HG02588 (cell line): ENCODE measurements at regions not wholly inside any gene's neighbourhood (a gene's known extent, or its start where the extent isn't known, plus 50 kb on each side); places are given as distances from the start of the nearest gene placed in this dataset.
"Not testable (repeated sequence)": the region's sequence is repeated elsewhere in the genome, so short reads cannot be mapped to it uniquely, and the experiment has no call there.

ENCODE experiments used
- ATAC-seq: cut with Tn5 transposase; IDR thresholded peaks from one replicate; pipeline ENCODE4 v1.9.1; 2021; ENCODE audit warnings: mild to moderate bottlenecking, moderate library complexity; ENCODE audit not compliant: unreplicated experiment

- ATAC-seq: no peak
Measured at GRCh38 chr10:17538941-17539340, 78.2 kb downstream of the HACD1 start.

GRCh38 chr10:17537281-17537680 is 79.9 kb downstream of the HACD1 start:
- no peak for ATAC-seq

- no peak for ATAC-seq
Measured at GRCh38 chr10:17536221-17536620, 81.0 kb downstream of the HACD1 start.

GRCh38 chr10:17533731-17534130 is 79.3 kb upstream of the ST8SIA6 start:
- ATAC-seq: no peak

- no peak for ATAC-seq
Measured at GRCh38 chr10:17528306-17528862, 74.0 kb upstream of the ST8SIA6 start.

GRCh38 chr10:17527514-17528146 is 73.2 kb upstream of the ST8SIA6 start:
- no peak for ATAC-seq

GRCh38 chr10:17526571-17526970 is 72.2 kb upstream of the ST8SIA6 start:
- not testable (repeated sequence) for ATAC-seq

- no peak for ATAC-seq
Measured at GRCh38 chr10:17523917-17524316, 69.5 kb upstream of the ST8SIA6 start.

- no peak for ATAC-seq
Measured at GRCh38 chr10:17523246-17523753, 68.9 kb upstream of the ST8SIA6 start.

- not testable (repeated sequence) for ATAC-seq
Measured at GRCh38 chr10:17522269-17522668, 67.9 kb upstream of the ST8SIA6 start.

GRCh38 chr10:17519457-17519856 is 65.1 kb upstream of the ST8SIA6 start:
- no peak for ATAC-seq

- ATAC-seq: no peak
Measured at GRCh38 chr10:17518338-17518737, 63.9 kb upstream of the ST8SIA6 start.

GRCh38 chr10:17516376-17516775 is 62.0 kb upstream of the ST8SIA6 start:
- ATAC-seq: no peak

GRCh38 chr10:17512341-17513001 is 58.1 kb upstream of the ST8SIA6 start:
- ATAC-seq: no peak

GRCh38 chr10:17510242-17510908 is 56.0 kb upstream of the ST8SIA6 start:
- peak; percentile 66 for ATAC-seq

GRCh38 chr10:17507538-17507937 is 53.1 kb upstream of the ST8SIA6 start:
- no peak for ATAC-seq

GRCh38 chr10:17506856-17507471 is 52.6 kb upstream of the ST8SIA6 start:
- no peak for ATAC-seq

- ATAC-seq: no peak
Measured at GRCh38 chr10:17506390-17506789, 52.0 kb upstream of the ST8SIA6 start.

- no peak for ATAC-seq
Measured at GRCh38 chr10:17504547-17505245, 50.3 kb upstream of the ST8SIA6 start.
